Fibroblast of lung (primary cell): ENCODE measurements at regions not wholly inside any gene's neighbourhood (a gene's known extent, or its start where the extent isn't known, plus 50 kb on each side); places are given as distances from the start of the nearest gene placed in this dataset.

Experiments
- EZH2 ChIP-seq: IDR thresholded peaks from 2 replicates; pipeline ENCODE4 v1.5.1; 2012; ENCODE audit warnings: low read length, control low read depth, mild to moderate bottlenecking; ENCODE audit errors: missing control alignments
- TF ChIP-seq, protein P1 (sequence below), 2 donors: IDR thresholded peaks in 1 of 2; conservative IDR thresholded peaks in 1 of 2; 1 replicate in 1 of 2; 2 replicates in 1 of 2; pipeline ENCODE4 v1.5.1; 2011 to 2012; ENCODE audit warnings: low read length in 2 of 2, control low read depth in 1 of 2, inconsistent platforms in 1 of 2, low read depth in 1 of 2, mild to moderate bottlenecking in 1 of 2

DNA sequence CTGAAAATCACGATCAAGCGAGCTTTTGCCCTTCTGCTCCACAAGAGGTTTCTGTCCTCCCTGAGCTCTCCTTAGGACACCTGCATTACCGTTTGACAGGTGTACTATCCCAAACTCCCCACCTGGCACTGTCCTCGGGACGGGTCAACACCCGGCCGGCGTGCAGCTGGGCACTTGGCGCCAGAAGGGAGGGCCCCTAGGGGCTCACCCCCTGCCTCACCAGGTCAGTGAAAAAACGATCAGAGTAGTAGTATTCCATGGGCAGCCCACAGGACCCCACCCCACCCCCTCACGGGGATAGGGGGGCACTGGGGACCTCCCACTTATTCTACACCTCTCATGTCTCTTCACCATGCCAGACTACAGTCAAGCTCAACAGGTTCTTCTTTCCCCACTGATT, 117.6 kb upstream of the ANKRD30BL start:
- TF ChIP-seq EZH2 = no peak
- TF ChIP-seq, protein P1, sequence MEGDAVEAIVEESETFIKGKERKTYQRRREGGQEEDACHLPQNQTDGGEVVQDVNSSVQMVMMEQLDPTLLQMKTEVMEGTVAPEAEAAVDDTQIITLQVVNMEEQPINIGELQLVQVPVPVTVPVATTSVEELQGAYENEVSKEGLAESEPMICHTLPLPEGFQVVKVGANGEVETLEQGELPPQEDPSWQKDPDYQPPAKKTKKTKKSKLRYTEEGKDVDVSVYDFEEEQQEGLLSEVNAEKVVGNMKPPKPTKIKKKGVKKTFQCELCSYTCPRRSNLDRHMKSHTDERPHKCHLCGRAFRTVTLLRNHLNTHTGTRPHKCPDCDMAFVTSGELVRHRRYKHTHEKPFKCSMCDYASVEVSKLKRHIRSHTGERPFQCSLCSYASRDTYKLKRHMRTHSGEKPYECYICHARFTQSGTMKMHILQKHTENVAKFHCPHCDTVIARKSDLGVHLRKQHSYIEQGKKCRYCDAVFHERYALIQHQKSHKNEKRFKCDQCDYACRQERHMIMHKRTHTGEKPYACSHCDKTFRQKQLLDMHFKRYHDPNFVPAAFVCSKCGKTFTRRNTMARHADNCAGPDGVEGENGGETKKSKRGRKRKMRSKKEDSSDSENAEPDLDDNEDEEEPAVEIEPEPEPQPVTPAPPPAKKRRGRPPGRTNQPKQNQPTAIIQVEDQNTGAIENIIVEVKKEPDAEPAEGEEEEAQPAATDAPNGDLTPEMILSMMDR (conservative IDR thresholded peaks at IDR 0.05 in 1 of 2, IDR thresholded peaks at IDR 0.05 in 1 of 2; ENCODE audit: low read depth in 1 of 2, low read length in 2 of 2) = no peak
